H1 (cell line): ENCODE measurements at regions not wholly inside any gene's neighbourhood (a gene's known extent, or its start where the extent isn't known, plus 50 kb on each side); places are given as distances from the start of the nearest gene placed in this dataset.

Experiments used
- CTCF ChIA-PET: fragments of 300-600 bp; sonication (Branson Sonifier 250); formaldehyde crosslinking; loops from one replicate; lab custom pipeline; 2021; ENCODE audit not compliant: partially characterized antibody; lab: Charles Lee
- POLR2A ChIA-PET: fragments of 300-600 bp; sonication (Branson Sonifier 250); formaldehyde crosslinking; loops from one replicate; lab custom pipeline; 2021; ENCODE audit warnings: inconsistent platforms; ENCODE audit not compliant: partially characterized antibody; lab: Charles Lee
- DNase-seq, 2 experiments: peaks; one replicate each; pipeline versions ENCODE4 v3.0.0 to v3.0.0-alpha.2; 2010 to 2022; ENCODE audit warnings: low spot score in 2 of 2, low read depth in 1 of 2, mixed read lengths in 1 of 2
- FAIRE-seq: peaks from 2 replicates; lab custom pipeline; 2011; peaks lifted over from hg19 to GRCh38; lab: Jason Lieb, UNC
- H2AFZ ChIP-seq: 2 replicates; pipeline ENCODE4 v1.8.1; 2012; ENCODE audit warnings: low read length, inconsistent platforms
- H2AK5ac ChIP-seq: 2 replicates; pipeline ENCODE4 v1.6.1; 2013; ENCODE audit warnings: low read depth, low read length
- H2BK120ac ChIP-seq: replicated peaks from 2 replicates; pipeline ENCODE3; 2013; ENCODE audit warnings: low read depth, low read length, inconsistent platforms
- H2BK12ac ChIP-seq: 2 replicates; pipeline ENCODE4 v1.6.1; 2013; ENCODE audit warnings: low read depth, low read length
- H2BK15ac ChIP-seq: 2 replicates; pipeline ENCODE4 v1.6.1; 2013; ENCODE audit warnings: low read length
- H2BK20ac ChIP-seq: 2 replicates; pipeline ENCODE4 v1.6.1; 2013; ENCODE audit warnings: low read length
- H2BK5ac ChIP-seq: 2 replicates; pipeline ENCODE4 v1.6.1; 2013; ENCODE audit warnings: low read depth, low read length
- H3K14ac ChIP-seq: 2 replicates; pipeline ENCODE4 v1.6.1; 2013; ENCODE audit warnings: inconsistent platforms; ENCODE audit not compliant: insufficient read length
- H3K18ac ChIP-seq: 2 replicates; pipeline ENCODE4 v1.6.1; 2013; ENCODE audit warnings: low read length; ENCODE audit errors: extremely low read depth
- H3K23ac ChIP-seq: 2 replicates; pipeline ENCODE4 v1.6.1; 2013; ENCODE audit warnings: inconsistent platforms; ENCODE audit not compliant: insufficient read length
- H3K23me2 ChIP-seq: 2 replicates; pipeline ENCODE4 v1.6.1; 2013; ENCODE audit warnings: low read depth, low read length
- H3K27ac ChIP-seq: 2 replicates; pipeline ENCODE4 v1.6.1; 2011; ENCODE audit warnings: low read depth, low read length, inconsistent platforms
- H3K27me3 ChIP-seq, 4 experiments: replicated peaks in 1 of 4; 1 replicate in 1 of 4; 2 replicates in 3 of 4; pipeline versions ENCODE4 v1.6.1 to v1.8.1; 2011 to 2013; ENCODE audit warnings: low read length in 3 of 4, mild to moderate bottlenecking in 3 of 4, inconsistent platforms in 2 of 4, mixed read lengths in 2 of 4, moderate library complexity in 1 of 4; ENCODE audit not compliant: control insufficient read depth in 3 of 4, insufficient read depth in 3 of 4; ENCODE audit errors: extremely low read depth in 1 of 4
- H3K36me3 ChIP-seq, 4 experiments: 2 replicates each; pipeline versions ENCODE4 v1.6.1 to v1.8.1; 2011 to 2013; ENCODE audit warnings: mild to moderate bottlenecking in 4 of 4, low read length in 3 of 4, moderate library complexity in 2 of 4, control low read depth in 1 of 4, inconsistent platforms in 1 of 4; ENCODE audit not compliant: insufficient read depth in 4 of 4, control insufficient read depth in 2 of 4
- H3K4ac ChIP-seq: replicated peaks from 2 replicates; pipeline ENCODE3; 2013; ENCODE audit warnings: low read length, low read depth, mixed read lengths, inconsistent platforms; ENCODE audit not compliant: insufficient read length
- H3K4me1 ChIP-seq, 4 experiments: replicated peaks in 1 of 4; 1 replicate in 1 of 4; 2 replicates in 3 of 4; pipeline versions ENCODE4 v1.6.1 to v1.8.1; 2011 to 2013; ENCODE audit warnings: low read length in 3 of 4, inconsistent platforms in 2 of 4, mixed read lengths in 1 of 4; ENCODE audit not compliant: insufficient read depth in 4 of 4, control insufficient read depth in 3 of 4
- H3K4me2 ChIP-seq, 2 experiments: 2 replicates each; pipeline versions ENCODE4 v1.6.1 to v1.8.1; 2011 to 2013; ENCODE audit warnings: low read depth in 2 of 2, low read length in 2 of 2, control low read depth in 1 of 2, inconsistent platforms in 1 of 2, mild to moderate bottlenecking in 1 of 2; ENCODE audit not compliant: insufficient read depth in 1 of 2
- H3K4me3 ChIP-seq, 4 experiments: fragments of 200-600, 300-600 bp in 1 of 4; sonication (generic), shearing (Covaris generic), sonication (Bioruptor Twin) in 1 of 4; 2 replicates each; pipeline versions ENCODE4 v1.5.1 to v1.8.1; 2011 to 2016; ENCODE audit warnings: low read length in 4 of 4, low read depth in 3 of 4, control low read depth in 2 of 4, inconsistent platforms in 2 of 4, mild to moderate bottlenecking in 2 of 4, mixed read lengths in 1 of 4, moderate library complexity in 1 of 4; ENCODE audit not compliant: insufficient read depth in 2 of 4; ENCODE audit errors: extremely low read depth in 1 of 4
- H3K56ac ChIP-seq: replicated peaks from 2 replicates; pipeline ENCODE3; 2013; ENCODE audit warnings: low read depth, mild to moderate bottlenecking, mixed read lengths, low read length, inconsistent platforms; ENCODE audit not compliant: insufficient read length
- H3K79me1 ChIP-seq: 2 replicates; pipeline ENCODE4 v1.6.1; 2013; ENCODE audit warnings: low read depth, low read length, control low read depth
- H3K79me2 ChIP-seq, 2 experiments: 2 replicates each; pipeline versions ENCODE4 v1.6.1 to v1.8.1; 2012 to 2013; ENCODE audit warnings: low read length in 2 of 2, mild to moderate bottlenecking in 2 of 2, inconsistent platforms in 1 of 2; ENCODE audit not compliant: insufficient read depth in 2 of 2, control insufficient read depth in 1 of 2
- H3K9ac ChIP-seq, 4 experiments: replicated peaks in 1 of 4; 1 replicate in 1 of 4; 2 replicates in 3 of 4; pipeline versions ENCODE4 v1.6.1 to v1.8.1; 2011 to 2013; ENCODE audit warnings: low read depth in 3 of 4, low read length in 3 of 4, control low read depth in 2 of 4, mild to moderate bottlenecking in 2 of 4, moderate library complexity in 2 of 4, inconsistent platforms in 1 of 4; ENCODE audit errors: extremely low read depth in 1 of 4
- H3K9me3 ChIP-seq, 2 experiments: 2 replicates each; pipeline versions ENCODE4 v1.6.1 to v1.8.1; 2012 to 2013; ENCODE audit warnings: mild to moderate bottlenecking in 2 of 2, moderate library complexity in 2 of 2, control low read depth in 1 of 2, inconsistent platforms in 1 of 2, low read depth in 1 of 2, low read length in 1 of 2, mixed read lengths in 1 of 2; ENCODE audit not compliant: insufficient read depth in 2 of 2
- H4K20me1 ChIP-seq, 2 experiments: replicated peaks in 1 of 2; 2 replicates each; pipeline versions ENCODE3 to v1.8.1; 2011 to 2013; ENCODE audit warnings: inconsistent platforms in 2 of 2, low read length in 2 of 2, mild to moderate bottlenecking in 1 of 2; ENCODE audit not compliant: insufficient read depth in 2 of 2, control insufficient read depth in 1 of 2
- H4K5ac ChIP-seq: 2 replicates; pipeline ENCODE4 v1.6.1; 2013; ENCODE audit warnings: low read length, low read depth, mixed read lengths, inconsistent platforms; ENCODE audit not compliant: insufficient read length
- H4K8ac ChIP-seq: 2 replicates; pipeline ENCODE4 v1.8.0; 2013; ENCODE audit warnings: mild to moderate bottlenecking, moderate library complexity, low read length, inconsistent platforms; ENCODE audit not compliant: insufficient read depth; ENCODE audit errors: extremely low read depth
- H4K91ac ChIP-seq: replicated peaks from 2 replicates; pipeline ENCODE3; 2013; ENCODE audit warnings: low read length, mixed read lengths, inconsistent platforms; ENCODE audit not compliant: insufficient read length
- FOSL1 ChIP-seq: IDR thresholded peaks from 2 replicates; pipeline ENCODE4 v1.6.1; 2011; ENCODE audit warnings: mild to moderate bottlenecking, low read depth, low read length, moderate library complexity; ENCODE audit not compliant: insufficient read depth
- MAFK ChIP-seq: IDR thresholded peaks from 2 replicates; pipeline ENCODE4 v1.6.1; 2012; ENCODE audit warnings: low read depth, mild to moderate bottlenecking, improper control_type of control experiment, low read length
- WGBS, 2 experiments: shearing (Covaris generic) in 1 of 2; methylation state at CpG; one replicate each; pipeline versions ENCODE4 v1.1.6 to v1.1.7; 2013 to 2015; ENCODE audit warnings: low lambda C conversion rate in 2 of 2, mixed read lengths in 2 of 2, inconsistent platforms in 1 of 2, low coverage in 1 of 2, missing lambda C conversion rate in 1 of 2; ENCODE audit not compliant: insufficient replicate concordance in 2 of 2, insufficient coverage in 1 of 2, insufficient read length in 1 of 2; ENCODE audit errors: extremely low coverage in 1 of 2, missing lambda C conversion rate in 1 of 2; 5-methylcytosine and 5-hydroxymethylcytosine counted together

GRCh38 chr3:31409866-31410265 is 122.9 kb upstream of the STT3B start:
- Histone ChIP-seq H3K9me3 (no peaks in the 10 kb centered on the region), H3K79me2 (no peaks in the 10 kb centered on the region), H3K4me2 (no peak overlapping the region)
- TF ChIP-seq MAFK (0 out of 2 replicates have a peak, but pooled peaks have one; percentile 11), FOSL1 (no peak)
- TF ChIP-seq, all 59 proteins: peak for 1
- Histone ChIP-seq H4K5ac (no peak overlapping the region), H4K8ac (no peak overlapping the region), H2BK20ac (no peak overlapping the region), H3K27me3 (no peaks in the 10 kb centered on the region), H3K14ac (no peak overlapping the region), H2AFZ (no peak overlapping the region), H3K18ac (no peak overlapping the region), H2AK5ac (no peak overlapping the region), H4K91ac (no peak overlapping the region), H3K36me3 (no peaks in the 10 kb centered on the region), H3K23me2 (no peaks in the 10 kb centered on the region), H3K4me1 (0 out of 7 replicates have a peak, but pooled peaks cover 0 to 2% (median 0%) of the 10 kb centered on the region in 4 experiments), H3K23ac (no peak overlapping the region), H2BK12ac (no peak overlapping the region), H3K4me3 (no peak overlapping the region), H3K79me1 (no peaks in the 10 kb centered on the region), H2BK5ac (no peak overlapping the region), H2BK120ac (no peak overlapping the region), H3K56ac (no peak overlapping the region), H3K27ac (no peak overlapping the region), H3K4ac (no peak overlapping the region), H2BK15ac (no peak overlapping the region), H3K9ac (no peak overlapping the region), H4K20me1 (no peaks in the 10 kb centered on the region)
- ChIA-PET POLR2A (no interaction called here), CTCF (interaction anchor here (1.4 kb wide), 1 partner anchor 68 kb away, joined by 3 read pairs; no protein-coding TSS in a partner anchor)
- DNase-seq, result no peak
- 96% methylated on average over 6 of the region's 6 CpGs; no CpG with 5 or more reads in 1 of the 2 experiments for WGBS, 2 experiments
- no peak for FAIRE-seq
